Esophagus muscularis mucosa (tissue), 4 donors: ENCODE measurements at regions not wholly inside any gene's neighbourhood (a gene's known extent, or its start where the extent isn't known, plus 50 kb on each side); places are given as distances from the start of the nearest gene placed in this dataset.

Source experiments
- DNase-seq: peaks from one replicate; pipeline ENCODE4 v3.0.0-alpha.2; 2017; ENCODE audit errors: extremely low spot score
- H3K27ac ChIP-seq, 4 donors: fragments of 200-600 bp; sonication (generic); replicated peaks in 1 of 4; 1 replicate in 3 of 4; 2 replicates in 1 of 4; pipeline ENCODE4 v1.5.1; 2016 to 2019; ENCODE audit warnings: mild to moderate bottlenecking in 1 of 4
- H3K27me3 ChIP-seq, 4 donors: fragments of 200-600 bp; sonication (generic); one replicate each; pipeline versions ENCODE4 v1.5.1 to v1.6.0; 2016 to 2019
- H3K36me3 ChIP-seq, 4 donors: fragments of 200-600 bp; sonication (generic); one replicate each; pipeline ENCODE4 v1.5.1; 2016 to 2019
- H3K4me1 ChIP-seq, 4 donors: fragments of 200-600 bp; sonication (generic); one replicate each; pipeline ENCODE4 v1.5.1; 2016 to 2019
- H3K4me3 ChIP-seq, 4 donors: fragments of 200-600 bp; sonication (generic); 1 replicate in 2 of 4; 2 replicates in 2 of 4; pipeline ENCODE4 v1.5.1; 2016 to 2019; ENCODE audit warnings: mild to moderate bottlenecking in 4 of 4, moderate library complexity in 1 of 4
- H3K9me3 ChIP-seq, 4 donors: fragments of 200-600 bp; sonication (generic); 1 replicate in 3 of 4; 2 replicates in 1 of 4; pipeline ENCODE4 v1.5.1; 2016 to 2019
- EP300 ChIP-seq: sonication (generic); formaldehyde crosslinking; IDR thresholded peaks from one replicate; pipeline ENCODE4 v1.6.1; 2017; ENCODE audit warnings: antibody characterized with exemption
- POLR2A ChIP-seq: fragments of 450-650 bp; IDR thresholded peaks from one replicate; pipeline ENCODE4 v1.6.1; 2017; ENCODE audit warnings: antibody characterized with exemption, moderate library complexity, mild to moderate bottlenecking, low read depth
- POLR2AphosphoS5 ChIP-seq, 2 donors: sonication (generic); formaldehyde crosslinking; IDR thresholded peaks; one replicate each; pipeline ENCODE4 v1.6.1; 2017; ENCODE audit warnings: antibody characterized with exemption in 2 of 2
- WGBS: methylation state at CpG from one replicate; pipeline ENCODE4 v1.1.5; 2018; 5-methylcytosine and 5-hydroxymethylcytosine counted together
- intact Hi-C: fragments of 100-400 bp; cut with DNase I; formaldehyde crosslinking; loops from one replicate; pipeline ENCODE4 v1.15.1; 2023
- TF ChIP-seq, protein P1 (sequence below), 3 experiments: fragments of 200-600 bp in 2 of 3; fragments of 450-650 bp in 1 of 3; sonication (generic) in 2 of 3; IDR thresholded peaks; one replicate each; pipeline ENCODE4 v1.5.1; 2017 to 2019; ENCODE audit warnings: antibody characterized with exemption in 3 of 3, mild to moderate bottlenecking in 2 of 3, moderate library complexity in 1 of 3

DNA sequence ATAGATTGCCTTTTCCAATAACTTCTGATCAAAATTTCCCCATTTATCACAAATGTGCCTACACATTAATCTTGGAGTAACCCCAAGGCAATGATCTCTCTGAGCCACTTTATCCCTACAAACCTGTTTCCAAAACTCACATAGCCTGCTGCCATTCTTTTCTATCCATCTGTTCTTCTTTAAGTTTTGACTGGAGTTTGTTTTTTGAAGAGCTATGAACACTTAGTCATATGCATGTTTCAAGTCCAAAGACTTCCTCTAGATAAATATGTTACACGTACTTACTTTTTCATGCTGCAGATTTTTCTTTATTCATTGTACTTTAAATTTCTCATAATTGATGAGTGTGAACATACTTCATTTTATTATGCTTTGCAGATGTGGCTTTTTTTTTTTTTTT lies 488.9 kb upstream of the CITED2 start:
- no peak overlapping the region for H3K4me3 ChIP-seq
- no peaks in the 10 kb centered on the region for H3K27me3 ChIP-seq
- 78% methylated on average over 1 of the region's 1 CpG for WGBS
- DNase-seq: no peak
- intact Hi-C loops: no loop called here
- no peak overlapping the region for H3K27ac ChIP-seq
- H3K9me3 ChIP-seq: no peaks in the 10 kb centered on the region
- H3K36me3 ChIP-seq: no peaks in the 10 kb centered on the region
- no peaks in the 10 kb centered on the region for H3K4me1 ChIP-seq
- TF ChIP-seq, protein P1, sequence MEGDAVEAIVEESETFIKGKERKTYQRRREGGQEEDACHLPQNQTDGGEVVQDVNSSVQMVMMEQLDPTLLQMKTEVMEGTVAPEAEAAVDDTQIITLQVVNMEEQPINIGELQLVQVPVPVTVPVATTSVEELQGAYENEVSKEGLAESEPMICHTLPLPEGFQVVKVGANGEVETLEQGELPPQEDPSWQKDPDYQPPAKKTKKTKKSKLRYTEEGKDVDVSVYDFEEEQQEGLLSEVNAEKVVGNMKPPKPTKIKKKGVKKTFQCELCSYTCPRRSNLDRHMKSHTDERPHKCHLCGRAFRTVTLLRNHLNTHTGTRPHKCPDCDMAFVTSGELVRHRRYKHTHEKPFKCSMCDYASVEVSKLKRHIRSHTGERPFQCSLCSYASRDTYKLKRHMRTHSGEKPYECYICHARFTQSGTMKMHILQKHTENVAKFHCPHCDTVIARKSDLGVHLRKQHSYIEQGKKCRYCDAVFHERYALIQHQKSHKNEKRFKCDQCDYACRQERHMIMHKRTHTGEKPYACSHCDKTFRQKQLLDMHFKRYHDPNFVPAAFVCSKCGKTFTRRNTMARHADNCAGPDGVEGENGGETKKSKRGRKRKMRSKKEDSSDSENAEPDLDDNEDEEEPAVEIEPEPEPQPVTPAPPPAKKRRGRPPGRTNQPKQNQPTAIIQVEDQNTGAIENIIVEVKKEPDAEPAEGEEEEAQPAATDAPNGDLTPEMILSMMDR (IDR thresholded peaks at IDR 0.05): no peak
- TF ChIP-seq EP300 (no peak), POLR2AphosphoS5 (IDR thresholded peaks at IDR 0.05) (no peak), POLR2A (no peak)

DNA sequence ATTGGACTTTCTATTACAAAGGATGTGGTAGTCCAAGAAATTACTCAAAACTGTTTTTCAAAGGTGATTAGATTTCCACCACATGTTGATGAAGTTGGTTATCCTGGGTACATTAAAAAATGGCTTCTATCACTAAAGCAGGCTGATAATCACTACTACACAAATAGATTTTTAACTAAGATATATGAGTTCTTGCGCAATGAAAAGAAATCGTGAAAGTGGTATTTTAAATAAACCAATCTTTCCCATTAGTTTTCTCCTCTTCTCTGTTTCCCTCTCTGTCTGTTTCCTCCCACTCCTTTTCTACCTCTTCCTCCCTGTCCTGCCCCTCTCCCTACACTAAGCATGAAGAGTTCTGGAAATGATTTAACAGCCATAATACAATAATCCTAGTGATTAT lies 487.9 kb upstream of the CITED2 start:
- no peaks in the 10 kb centered on the region for H3K4me1 ChIP-seq
- DNase-seq: no peak
- no peaks in the 10 kb centered on the region for H3K9me3 ChIP-seq
- no peaks in the 10 kb centered on the region for H3K36me3 ChIP-seq
- H3K27me3 ChIP-seq: no peaks in the 10 kb centered on the region
- 78% methylated on average over 2 of the region's 2 CpGs for WGBS
- TF ChIP-seq EP300 (no peak), POLR2AphosphoS5 (IDR thresholded peaks at IDR 0.05) (no peak), POLR2A (no peak)
- TF ChIP-seq, protein P1 (IDR thresholded peaks at IDR 0.05): no peak
- no peak overlapping the region for H3K27ac ChIP-seq
- H3K4me3 ChIP-seq: no peak overlapping the region
- intact Hi-C loops: no loop called here

DNA sequence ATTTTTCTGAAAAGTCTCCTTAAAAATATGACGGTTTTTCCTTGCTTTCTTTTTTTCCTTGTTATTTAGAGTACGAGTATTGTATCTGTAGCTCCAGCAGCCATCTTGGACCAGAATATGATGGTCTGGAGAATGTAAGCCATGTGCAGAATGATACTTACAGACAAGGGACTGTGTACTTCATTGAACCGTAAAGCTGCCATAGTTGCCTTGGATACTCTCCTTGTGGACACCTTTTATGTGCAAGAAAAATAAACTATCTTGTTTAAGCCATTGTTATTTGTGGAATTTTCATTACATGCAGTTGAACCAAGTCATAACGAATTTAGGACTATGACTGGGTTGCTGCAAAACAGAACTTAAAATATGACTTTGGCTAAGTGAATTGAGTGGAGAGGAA lies 485.8 kb upstream of the CITED2 start:
- intact Hi-C loops: no loop called here
- Histone ChIP-seq H3K36me3 (no peaks in the 10 kb centered on the region), H3K4me1 (peaks cover 0 to 20% (median 16%) of the 10 kb centered on the region in 4 donors), H3K9me3 (no peaks in the 10 kb centered on the region), H3K27me3 (no peaks in the 10 kb centered on the region), H3K27ac (no peak overlapping the region), H3K4me3 (no peak overlapping the region)
- WGBS: 64% methylated on average over 4 of the region's 4 CpGs
- DNase-seq: no peak
- TF ChIP-seq, protein P1 (IDR thresholded peaks at IDR 0.05): no peak
- TF ChIP-seq POLR2A (no peak), POLR2AphosphoS5 (IDR thresholded peaks at IDR 0.05) (no peak), EP300 (no peak)

DNA sequence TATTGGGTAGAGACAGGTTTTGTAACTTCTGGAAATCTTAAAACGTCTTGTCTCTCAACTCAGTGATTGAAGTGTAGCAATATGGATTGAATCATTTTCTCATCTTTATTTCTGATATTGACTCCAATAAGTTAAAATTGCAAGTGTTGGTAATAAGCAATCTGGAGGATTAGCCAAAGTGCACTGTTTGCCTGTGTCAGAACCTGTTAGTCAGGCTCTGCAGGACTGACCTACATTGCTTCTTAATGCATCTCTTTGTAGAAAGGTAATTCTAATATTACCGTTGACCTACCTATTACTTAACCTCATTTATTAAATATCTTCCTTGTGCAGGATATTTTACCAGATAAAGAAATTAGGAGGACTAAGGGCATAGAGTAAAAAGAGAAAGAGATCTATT lies 484.0 kb upstream of the CITED2 start:
- TF ChIP-seq EP300 (no peak), POLR2AphosphoS5 (IDR thresholded peaks at IDR 0.05) (no peak), POLR2A (no peak)
- TF ChIP-seq, protein P1 (IDR thresholded peaks at IDR 0.05): no peak
- H3K4me1 ChIP-seq: peaks cover 0 to 21% (median 16%) of the 10 kb centered on the region in 4 donors

DNA sequence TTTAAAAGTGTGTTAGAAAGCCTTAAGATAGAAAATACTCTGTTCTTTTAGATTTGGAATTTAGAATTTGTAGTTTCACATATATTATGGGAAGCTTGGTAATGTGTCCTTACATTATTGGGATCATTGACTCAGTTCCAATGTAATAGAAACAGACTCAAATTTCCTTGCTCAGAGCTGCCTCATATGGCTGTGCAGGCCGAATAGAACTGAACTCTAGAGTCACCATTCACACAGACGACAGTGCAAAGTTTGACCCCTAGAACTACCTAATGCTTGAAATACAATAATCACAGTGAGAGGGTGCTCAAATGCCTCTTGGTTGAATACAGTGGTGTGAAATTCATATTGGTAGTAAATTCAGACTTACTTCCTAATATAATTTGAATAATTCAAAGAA lies 482.7 kb upstream of the CITED2 start:
- no peak overlapping the region for H3K27ac ChIP-seq
- TF ChIP-seq POLR2A: no peak
- no peak overlapping the region for H3K4me3 ChIP-seq
- 56% methylated on average over 2 of the region's 2 CpGs for WGBS
- peaks cover 0 to 21% (median 16%) of the 10 kb centered on the region in 4 donors for H3K4me1 ChIP-seq
- intact Hi-C loops: no loop called here
- DNase-seq: no peak
- H3K9me3 ChIP-seq: no peaks in the 10 kb centered on the region
- H3K27me3 ChIP-seq: no peaks in the 10 kb centered on the region
- H3K36me3 ChIP-seq: no peaks in the 10 kb centered on the region

More for the DNA sequence above, 484.0 kb upstream of the CITED2 start:
- Histone ChIP-seq H3K9me3 (no peaks in the 10 kb centered on the region), H3K27ac (no peak overlapping the region), H3K36me3 (no peaks in the 10 kb centered on the region), H3K4me3 (no peak overlapping the region), H3K27me3 (no peaks in the 10 kb centered on the region)
- no peak for DNase-seq
- intact Hi-C loops: no loop called here
- 98% methylated on average over 2 of the region's 2 CpGs for WGBS
